ENCODE measurements at regions not wholly inside any gene's neighbourhood (a gene's known extent, or its start where the extent isn't known, plus 50 kb on each side); places are given as distances from the start of the nearest gene placed in this dataset.

DNA sequence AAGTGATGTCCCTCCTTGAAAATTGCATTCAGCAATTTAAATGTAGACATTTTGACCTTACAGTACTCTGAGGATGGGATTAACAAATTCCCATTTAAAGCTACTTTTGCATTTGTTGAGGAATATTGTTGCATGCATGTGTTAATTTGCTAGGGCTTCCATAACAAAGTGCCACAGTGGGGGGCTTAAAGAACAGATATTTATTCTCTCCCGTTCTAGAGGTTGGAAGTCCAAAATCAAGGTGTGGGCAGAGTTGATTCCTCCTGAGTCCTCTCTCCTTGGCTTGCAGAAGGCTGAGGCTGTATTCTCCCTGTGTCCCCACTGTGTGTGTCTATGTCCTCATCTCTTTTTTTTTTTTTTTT lies 51.8 kb upstream of the CDK20 start:
- H2BK15ac ChIP-seq (ENCODE audit: low read length): no peak overlapping the region
- no peak overlapping the region for H2BK120ac ChIP-seq (replicated peaks; ENCODE audit: low read depth, low read length)
- H3K4me1 ChIP-seq (replicated peaks in 1 of 4; ENCODE audit: control insufficient read depth in 3 of 4, insufficient read depth in 4 of 4, low read length in 3 of 4): peaks cover 0 to 13% (median 7%) of the 10 kb centered on the region in 4 experiments; a peak in 4 of 7 replicates
- no peak overlapping the region for H4K91ac ChIP-seq (replicated peaks; ENCODE audit: insufficient read length, low read length)
- no peak overlapping the region for H3K23ac ChIP-seq (ENCODE audit: insufficient read length)
- H3K23me2 ChIP-seq (ENCODE audit: low read depth, low read length): no peaks in the 10 kb centered on the region
- no peak overlapping the region for H4K8ac ChIP-seq (ENCODE audit: extremely low read depth, insufficient read depth, low read length)
- H2AFZ ChIP-seq (ENCODE audit: low read length): no peak overlapping the region
- FAIRE-seq: no peak
- no peaks in the 10 kb centered on the region for H4K20me1 ChIP-seq (replicated peaks in 1 of 2; ENCODE audit: control insufficient read depth in 1 of 2, insufficient read depth in 2 of 2, low read length in 2 of 2)
- no peak overlapping the region for H3K9ac ChIP-seq (replicated peaks in 1 of 4; ENCODE audit: extremely low read depth in 1 of 4, low read depth in 3 of 4, low read length in 3 of 4)
- no peak for TF ChIP-seq RNF2 (IDR thresholded peaks at IDR 0.05; ENCODE audit: borderline replicate concordance, low read depth, low read length, missing control alignments, poor library complexity, severe bottlenecking)
- TF ChIP-seq SP1 (IDR thresholded peaks at IDR 0.05; ENCODE audit: low read depth, low read length): 0 out of 2 replicates have a peak, but pooled peaks have one; percentile 14
- TF ChIP-seq CEBPB (IDR thresholded peaks at IDR 0.05; ENCODE audit: low read depth, low read length): no peak
- TF ChIP-seq POU5F1 (IDR thresholded peaks at IDR 0.05; ENCODE audit: low read depth, low read length): peak; percentile 74
- TF ChIP-seq RXRA (IDR thresholded peaks at IDR 0.05; ENCODE audit: insufficient read depth, low read depth, low read length): no peak
- TF ChIP-seq TAF1 (IDR thresholded peaks at IDR 0.05; ENCODE audit: low read depth, low read length): no peak
- TF ChIP-seq CBX8 (IDR thresholded peaks at IDR 0.05; ENCODE audit: borderline replicate concordance, low read depth, low read length): no peak
- TF ChIP-seq HDAC2 (IDR thresholded peaks at IDR 0.05; ENCODE audit: borderline replicate concordance in 1 of 2, low read depth in 2 of 2, low read length in 2 of 2): 0 out of 4 replicates have a peak, but pooled peaks of 1 of the 2 experiments have one; percentile 24
- H4K5ac ChIP-seq (ENCODE audit: insufficient read length, low read depth, low read length): no peak overlapping the region
- no peak for DNase-seq (ENCODE audit: low read depth in 1 of 2, low spot score in 2 of 2)
- no peak overlapping the region for H3K18ac ChIP-seq (ENCODE audit: extremely low read depth, low read length)
- WGBS, 2 experiments (ENCODE audit: extremely low coverage in 1 of 2, insufficient coverage in 1 of 2, insufficient read length in 1 of 2, insufficient replicate concordance in 2 of 2, low coverage in 1 of 2, low lambda C conversion rate in 2 of 2, missing lambda C conversion rate in 1 of 2): 14% methylated on average over 1 of the region's 1 CpG; no CpG with 5 or more reads in 1 of the 2 experiments
- no peaks in the 10 kb centered on the region for H3K27me3 ChIP-seq (replicated peaks in 1 of 4; ENCODE audit: control insufficient read depth in 3 of 4, extremely low read depth in 1 of 4, insufficient read depth in 3 of 4, low read length in 3 of 4)
- H3K4ac ChIP-seq (replicated peaks; ENCODE audit: insufficient read length, low read depth, low read length): no peak overlapping the region
- no peak overlapping the region for H2AK5ac ChIP-seq (ENCODE audit: low read depth, low read length)
- H2BK5ac ChIP-seq (ENCODE audit: low read depth, low read length): no peak overlapping the region
- 0 out of 2 replicates have a peak overlapping the region, but pooled peaks have one; percentile 3 for H2BK20ac ChIP-seq (ENCODE audit: low read length)
- no peak overlapping the region for H3K4me3 ChIP-seq (ENCODE audit: extremely low read depth in 1 of 4, insufficient read depth in 2 of 4, low read depth in 3 of 4, low read length in 4 of 4)
- CTCF ChIA-PET (ENCODE audit: partially characterized antibody): interaction anchor here (0.9 to 3.4 kb wide), 4 partner anchors 11 to 77 kb away, joined by 3 to 19 read pairs (median 4); no protein-coding TSS in a partner anchor
- H3K9me3 ChIP-seq (ENCODE audit: insufficient read depth in 2 of 2, low read depth in 1 of 2, low read length in 1 of 2): no peaks in the 10 kb centered on the region
- no peak overlapping the region for H3K14ac ChIP-seq (ENCODE audit: insufficient read length)
- no peak overlapping the region for H3K56ac ChIP-seq (replicated peaks; ENCODE audit: insufficient read length, low read depth, low read length)
- H3K4me2 ChIP-seq (ENCODE audit: insufficient read depth in 1 of 2, low read depth in 2 of 2, low read length in 2 of 2): no peak overlapping the region; a peak in 1 of 4 replicates
- no peaks in the 10 kb centered on the region for H3K79me1 ChIP-seq (ENCODE audit: low read depth, low read length)
- H3K27ac ChIP-seq (ENCODE audit: low read depth, low read length): no peak overlapping the region
- H3K79me2 ChIP-seq (ENCODE audit: control insufficient read depth in 1 of 2, insufficient read depth in 2 of 2, low read length in 2 of 2): no peaks in the 10 kb centered on the region
- no peak overlapping the region for H2BK12ac ChIP-seq (ENCODE audit: low read depth, low read length)
- no peaks in the 10 kb centered on the region for H3K36me3 ChIP-seq (ENCODE audit: control insufficient read depth in 2 of 4, insufficient read depth in 4 of 4, low read length in 3 of 4)
- POLR2A ChIA-PET (ENCODE audit: partially characterized antibody): interaction anchor here (1.5 kb wide), 1 partner anchor 20 kb away, joined by 4 read pairs; no protein-coding TSS in a partner anchor
